ENCODE measurements at regions not wholly inside any gene's neighbourhood (a gene's known extent, or its start where the extent isn't known, plus 50 kb on each side); places are given as distances from the start of the nearest gene placed in this dataset.
A peak's percentile ranks its signal among the peaks of the same experiment; 100 is the strongest.

- TF ChIP-seq EZH2phosphoT487 (IDR thresholded peaks at IDR 0.05; ENCODE audit: borderline replicate concordance, low read length): no peak
- TF ChIP-seq CTCF (conservative IDR thresholded peaks at IDR 0.05; ENCODE audit: low read depth, low read length): no peak
- TF ChIP-seq EZH2 (IDR thresholded peaks at IDR 0.05; ENCODE audit: low read length, unreplicated experiment): no peak
- DNase-seq: no peak
- no TSS peak for BruUV-seq (replicated peaks)
These were observed 414.6 kb downstream of the TMEM182 start for GRCh38 chr2:103176294-103176915.

GRCh38 chr2:103179798-103180197 lies 418.0 kb downstream of the TMEM182 start:
- no peak overlapping the region for H3K4me2 ChIP-seq (ENCODE audit: low read length)
- no peak overlapping the region for H3K4me3 ChIP-seq (ENCODE audit: low read length)
- H3K9me2 ChIP-seq (replicated peaks; ENCODE audit: low read length): no peaks in the 10 kb centered on the region
- ATAC-seq (no peak), DNase-seq (no peak)
- no peaks in the 10 kb centered on the region for H3K36me3 ChIP-seq (ENCODE audit: low read depth, low read length)
- no peak overlapping the region for H3K27ac ChIP-seq (ENCODE audit: low read length)
- H3F3A ChIP-seq (ENCODE audit: low read length, unreplicated experiment): no peaks in the 10 kb centered on the region
- no peak overlapping the region for H3K9ac ChIP-seq (ENCODE audit: low read length)
- ChIA-PET CTCF (no interaction called here), POLR2A (ENCODE audit: unreplicated experiment) (no interaction called here)
- TF ChIP-seq EZH2phosphoT487 (IDR thresholded peaks at IDR 0.05; ENCODE audit: borderline replicate concordance, low read length) (no peak), EZH2 (IDR thresholded peaks at IDR 0.05; ENCODE audit: low read length, unreplicated experiment) (no peak), CTCF (conservative IDR thresholded peaks at IDR 0.05; ENCODE audit: low read depth, low read length) (no peak)
- intact Hi-C loops (cut with micrococcal nuclease): no loop called here
- H3K4me1 ChIP-seq (ENCODE audit: insufficient read depth, low read length): no peaks in the 10 kb centered on the region
- H3K79me2 ChIP-seq (ENCODE audit: low read length): no peaks in the 10 kb centered on the region
- no peaks in the 10 kb centered on the region for H4K20me1 ChIP-seq (ENCODE audit: low read length)
- no peak overlapping the region for H2AFZ ChIP-seq (ENCODE audit: low read length)
- no peaks in the 10 kb centered on the region for H3K9me3 ChIP-seq (ENCODE audit: low read length)
- H3K27me3 ChIP-seq (ENCODE audit: low read length): peaks cover 51% of the 10 kb centered on the region
- BruUV-seq (replicated peaks): no TSS peak

More at GRCh38 chr2:103176294-103176915, 414.6 kb downstream of the TMEM182 start:
- H3K27ac ChIP-seq (ENCODE audit: low read length): no peak overlapping the region
- no peaks in the 10 kb centered on the region for H3K36me3 ChIP-seq (ENCODE audit: low read depth, low read length)
- no peaks in the 10 kb centered on the region for H3K4me1 ChIP-seq (ENCODE audit: insufficient read depth, low read length)
- H3K27me3 ChIP-seq (ENCODE audit: low read length): peaks cover 51% of the 10 kb centered on the region
- H3K9ac ChIP-seq (ENCODE audit: low read length): no peak overlapping the region
- intact Hi-C loops (cut with micrococcal nuclease): no loop called here
- ATAC-seq: no peak
- no peak overlapping the region for H2AFZ ChIP-seq (ENCODE audit: low read length)
- no peaks in the 10 kb centered on the region for H3F3A ChIP-seq (ENCODE audit: low read length, unreplicated experiment)
- ChIA-PET CTCF (no interaction called here), POLR2A (ENCODE audit: unreplicated experiment) (no interaction called here)
- no peaks in the 10 kb centered on the region for H3K9me2 ChIP-seq (replicated peaks; ENCODE audit: low read length)
- no peak overlapping the region for H3K4me2 ChIP-seq (ENCODE audit: low read length)
- no peaks in the 10 kb centered on the region for H4K20me1 ChIP-seq (ENCODE audit: low read length)
- H3K79me2 ChIP-seq (ENCODE audit: low read length): no peaks in the 10 kb centered on the region
- H3K9me3 ChIP-seq (ENCODE audit: low read length): no peaks in the 10 kb centered on the region
- H3K4me3 ChIP-seq (ENCODE audit: low read length): no peak overlapping the region

GRCh38 chr2:103183061-103183460 lies 421.2 kb downstream of the TMEM182 start:
- Histone ChIP-seq H3K27ac (ENCODE audit: low read length) (no peak overlapping the region), H3F3A (ENCODE audit: low read length, unreplicated experiment) (no peaks in the 10 kb centered on the region), H3K27me3 (ENCODE audit: low read length) (peaks cover 20% of the 10 kb centered on the region), H4K20me1 (ENCODE audit: low read length) (no peaks in the 10 kb centered on the region), H3K79me2 (ENCODE audit: low read length) (no peaks in the 10 kb centered on the region), H3K9me3 (ENCODE audit: low read length) (no peaks in the 10 kb centered on the region), H3K4me1 (ENCODE audit: insufficient read depth, low read length) (no peaks in the 10 kb centered on the region), H3K36me3 (ENCODE audit: low read depth, low read length) (no peaks in the 10 kb centered on the region), H3K4me3 (ENCODE audit: low read length) (no peak overlapping the region), H3K4me2 (ENCODE audit: low read length) (no peak overlapping the region), H3K9me2 (replicated peaks; ENCODE audit: low read length) (no peaks in the 10 kb centered on the region), H3K9ac (ENCODE audit: low read length) (no peak overlapping the region), H2AFZ (ENCODE audit: low read length) (no peak overlapping the region)
- DNase-seq (no peak), ATAC-seq (no peak)
- intact Hi-C loops (cut with micrococcal nuclease): no loop called here
- no TSS peak for BruUV-seq (replicated peaks)
- POLR2A ChIA-PET (ENCODE audit: unreplicated experiment): no interaction called here
- CTCF ChIA-PET: no interaction called here
- peak; percentile 40; the same call in 1 of the 2 replicates for TF ChIP-seq CTCF (conservative IDR thresholded peaks at IDR 0.05; ENCODE audit: low read depth, low read length)
- TF ChIP-seq EZH2phosphoT487 (IDR thresholded peaks at IDR 0.05; ENCODE audit: borderline replicate concordance, low read length): no peak
